LHCN-M2 (cell line): ENCODE measurements at regions not wholly inside any gene's neighbourhood (a gene's known extent, or its start where the extent isn't known, plus 50 kb on each side); places are given as distances from the start of the nearest gene placed in this dataset.

Source experiments
- DNase-seq: peaks from one replicate; pipeline ENCODE4 v3.0.0-alpha.2; 2012; ENCODE audit warnings: low read depth

GRCh38 chr16:82497139-82497538 is 129.6 kb upstream of the CDH13 start:
- no peak for DNase-seq

GRCh38 chr16:82488460-82488859 is 138.3 kb upstream of the CDH13 start:
- no peak for DNase-seq

DNA sequence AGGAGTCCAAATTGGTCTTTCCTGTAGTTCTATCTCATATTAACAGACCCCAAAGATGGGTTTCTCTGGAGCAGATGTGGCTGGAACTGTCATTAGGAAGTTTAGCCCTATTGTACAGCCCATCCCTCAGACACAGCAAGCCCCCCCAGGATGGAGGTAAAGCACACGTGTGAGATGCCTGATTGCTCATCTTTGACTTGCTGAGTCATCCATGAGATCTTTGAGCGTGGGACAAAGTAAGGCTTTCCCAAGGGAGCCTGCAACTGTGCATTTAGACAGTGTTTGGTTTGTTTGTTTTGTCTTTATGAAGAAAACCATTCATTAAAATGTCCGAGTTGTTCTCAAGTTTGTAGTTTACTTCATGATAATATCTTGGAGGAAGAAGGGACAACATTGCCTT is 145.3 kb upstream of the CDH13 start:
- DNase-seq: peak; percentile 6

DNA sequence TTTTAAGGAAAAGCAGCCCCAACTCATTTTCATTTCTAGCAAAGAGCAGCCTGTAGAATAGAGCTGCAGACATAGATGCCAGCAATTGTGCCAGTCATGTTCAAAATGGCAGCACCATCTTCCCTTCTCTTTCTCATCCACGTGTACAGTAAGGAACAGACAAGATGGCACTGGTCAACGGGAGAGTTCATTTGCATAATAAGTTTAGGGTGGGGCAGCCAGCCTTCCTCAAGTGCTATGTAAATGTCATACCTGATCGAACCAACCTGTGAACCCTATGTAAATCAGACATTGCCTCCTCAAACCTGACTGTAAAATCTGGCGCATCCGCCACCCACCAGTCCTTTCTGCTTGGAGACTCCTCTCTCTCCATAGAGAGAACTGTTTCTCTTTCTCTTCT is 150.0 kb upstream of the CDH13 start:
- no peak for DNase-seq

- DNase-seq: no peak
These were observed 156.1 kb upstream of the CDH13 start for GRCh38 chr16:82470620-82471152.

GRCh38 chr16:82470016-82470415 is 156.8 kb upstream of the CDH13 start:
- DNase-seq: no peak

- no peak for DNase-seq
These were observed 162.6 kb upstream of the CDH13 start for GRCh38 chr16:82464187-82464586.

- no peak for DNase-seq
These were observed 166.0 kb upstream of the CDH13 start for GRCh38 chr16:82460766-82461165.

- DNase-seq: no peak
These were observed 167.1 kb upstream of the CDH13 start for GRCh38 chr16:82459580-82460256.

DNA sequence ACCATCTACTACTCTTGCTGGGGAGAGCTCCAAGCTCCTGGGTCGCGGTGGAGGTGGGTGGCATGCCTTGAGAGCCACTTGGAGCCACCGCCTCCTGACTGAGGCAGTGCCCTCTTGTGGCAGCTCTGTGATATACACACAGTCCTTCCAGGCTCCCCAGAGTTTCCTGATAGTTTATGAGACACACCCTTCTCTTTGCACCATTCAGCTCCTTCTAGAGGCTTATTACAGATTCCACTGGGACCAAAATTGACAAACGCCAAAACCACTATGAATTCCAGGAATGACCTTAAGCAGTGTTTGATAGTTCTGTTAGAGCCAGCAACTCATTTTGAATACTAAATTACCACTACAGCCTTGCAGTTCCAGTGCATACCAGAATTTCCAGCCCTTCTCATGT is 170.1 kb upstream of the CDH13 start:
- peak; percentile 50 for DNase-seq

- DNase-seq: no peak
These were observed 172.2 kb upstream of the CDH13 start for GRCh38 chr16:82454566-82454965.

GRCh38 chr16:82454152-82454551 is 172.6 kb upstream of the CDH13 start:
- no peak for DNase-seq

DNA sequence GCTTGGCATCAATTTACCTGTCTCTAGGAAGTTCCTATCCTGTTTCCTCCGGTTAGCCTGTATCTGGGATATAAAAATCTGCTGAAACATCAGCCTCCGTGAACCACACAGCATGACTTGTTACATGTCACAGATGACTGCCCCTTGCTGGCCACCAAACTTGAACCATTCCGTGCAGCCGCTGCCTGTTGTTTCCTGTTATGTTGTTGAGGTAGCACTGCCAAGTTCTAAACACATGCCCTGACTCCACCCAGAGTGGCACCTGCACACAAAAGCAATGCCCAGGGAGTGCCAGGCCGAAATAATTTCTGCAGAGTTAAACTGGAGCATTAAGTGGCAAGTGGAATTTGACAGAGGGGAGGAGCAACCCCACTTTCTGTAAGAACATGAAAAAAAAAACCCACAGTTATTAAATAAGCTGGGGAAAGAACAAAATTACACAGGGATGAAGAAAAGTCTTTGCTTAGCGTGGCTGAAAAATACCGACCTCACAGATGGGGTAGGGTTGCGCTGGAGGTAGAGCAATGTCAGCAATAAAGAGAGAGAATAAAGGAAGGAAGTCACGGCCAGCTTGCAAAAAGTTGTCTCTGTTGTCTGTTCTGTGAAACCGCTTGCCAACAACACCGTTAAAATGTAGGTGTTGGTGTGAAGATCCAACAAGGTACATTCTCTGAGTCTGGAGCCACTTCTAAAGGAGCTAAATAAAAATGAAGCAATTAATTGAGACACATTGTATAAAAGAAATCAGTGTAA is 174.6 kb upstream of the CDH13 start:
- no peak for DNase-seq

DNA sequence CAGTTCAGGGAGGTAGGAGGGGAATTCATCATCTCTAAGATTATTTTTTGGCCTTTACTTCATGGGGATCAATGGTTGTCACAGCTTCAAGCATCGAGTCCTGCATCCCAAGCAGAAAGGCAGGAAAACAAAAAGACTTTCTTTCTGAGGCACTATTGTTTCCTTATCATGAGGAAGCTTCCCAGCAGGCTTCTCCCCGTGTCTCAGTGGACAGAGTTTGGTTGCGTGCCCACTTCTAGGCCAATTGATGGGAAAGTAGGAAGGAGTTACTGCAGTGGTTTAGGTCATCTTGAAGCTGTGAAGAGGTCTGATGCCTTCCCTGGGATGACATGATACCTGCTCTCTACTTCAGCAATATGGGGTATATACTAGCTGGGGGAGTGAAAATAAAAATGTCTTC is 175.3 kb upstream of the CDH13 start:
- no peak for DNase-seq

- no peak for DNase-seq
These were observed 186.4 kb upstream of the CDH13 start for GRCh38 chr16:82440336-82440735.

GRCh38 chr16:82439678-82440293 is 187.0 kb upstream of the CDH13 start:
- no peak for DNase-seq

GRCh38 chr16:82433042-82433441 is 193.7 kb upstream of the CDH13 start:
- no peak for DNase-seq

GRCh38 chr16:82432261-82432660 is 194.5 kb upstream of the CDH13 start:
- DNase-seq: peak; percentile 33

DNA sequence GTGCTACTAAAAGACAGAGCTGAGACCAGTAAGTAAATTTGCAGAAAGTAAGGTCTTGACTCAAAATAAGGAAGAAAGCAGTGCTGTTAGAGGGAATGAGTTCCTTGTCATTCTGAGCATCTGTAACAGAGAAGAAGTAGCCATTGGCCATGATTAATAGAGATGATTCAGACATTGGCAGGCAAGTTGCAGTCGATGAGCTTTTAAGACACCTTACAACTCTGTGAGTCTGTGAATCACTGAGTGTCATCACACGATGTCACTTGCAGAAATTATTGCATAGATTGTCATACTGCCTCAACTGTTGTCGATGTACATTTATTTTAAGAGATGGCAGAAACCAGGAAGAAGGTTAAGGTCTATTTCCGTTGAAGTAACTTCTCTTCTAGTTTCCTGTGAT is 201.1 kb upstream of the CDH13 start:
- no peak for DNase-seq

DNA sequence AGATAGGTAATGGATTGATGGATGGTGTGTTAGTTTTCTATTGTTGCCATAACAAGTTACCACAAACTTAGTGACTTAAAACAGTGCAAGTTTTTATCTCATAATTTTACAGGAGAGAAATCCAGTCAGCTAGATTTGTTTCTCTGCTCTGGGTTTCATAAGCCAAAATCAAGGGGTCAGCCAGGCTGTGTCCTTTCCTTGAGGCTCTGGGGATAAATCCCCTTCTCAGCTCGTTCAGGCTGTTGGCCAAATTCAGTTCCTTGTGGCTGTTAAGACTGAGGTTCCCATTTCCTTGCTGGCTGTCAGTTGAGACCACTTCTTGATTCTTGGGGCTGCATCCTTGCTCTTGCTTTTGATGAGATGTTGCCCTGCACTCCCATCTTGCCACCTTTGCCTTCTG is 204.9 kb upstream of the CDH13 start:
- no peak for DNase-seq

DNA sequence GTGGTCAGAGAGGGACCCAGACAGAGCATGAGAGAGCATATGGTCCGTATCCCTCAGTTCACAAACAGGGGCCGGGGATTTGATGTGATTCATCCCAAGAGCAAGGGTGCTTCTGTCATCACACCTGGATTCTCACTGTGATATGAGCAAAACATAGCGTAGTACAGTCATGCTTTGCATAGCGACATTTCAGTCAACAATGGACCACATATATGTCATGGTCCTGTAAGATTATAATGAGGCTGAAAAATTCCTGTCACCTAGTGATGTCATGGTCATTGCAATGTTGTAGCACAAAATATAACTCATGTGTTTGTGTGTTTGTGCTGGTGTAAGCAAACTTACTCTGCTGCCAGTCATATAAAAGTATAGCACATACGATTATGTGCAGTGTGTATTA is 207.4 kb upstream of the CDH13 start:
- no peak for DNase-seq

GRCh38 chr16:82414476-82414875 is 212.3 kb upstream of the CDH13 start:
- no peak for DNase-seq

DNA sequence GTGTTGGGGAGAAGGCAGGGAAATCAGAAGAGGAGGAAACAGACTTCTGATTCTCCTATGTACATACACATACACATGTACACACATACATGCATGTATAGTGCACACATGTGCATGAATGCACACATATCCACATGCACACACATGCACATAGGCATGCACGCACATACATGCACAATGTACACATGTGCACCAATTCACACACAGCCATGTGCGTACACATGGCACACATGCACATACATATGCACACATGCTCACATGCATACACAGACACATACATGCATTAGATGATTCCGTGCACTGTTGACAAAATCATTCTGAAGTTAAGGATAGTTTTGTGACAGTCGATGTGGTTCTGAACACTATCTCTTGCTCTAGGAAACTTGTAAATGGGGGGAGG is 214.0 kb upstream of the CDH13 start:
- no peak for DNase-seq
